ENCODE measurements at regions not wholly inside any gene's neighbourhood (a gene's known extent, or its start where the extent isn't known, plus 50 kb on each side); places are given as distances from the start of the nearest gene placed in this dataset.
"Not testable (repeated sequence)": the region's sequence is repeated elsewhere in the genome, so short reads cannot be mapped to it uniquely, and the experiment has no call there.

DNA sequence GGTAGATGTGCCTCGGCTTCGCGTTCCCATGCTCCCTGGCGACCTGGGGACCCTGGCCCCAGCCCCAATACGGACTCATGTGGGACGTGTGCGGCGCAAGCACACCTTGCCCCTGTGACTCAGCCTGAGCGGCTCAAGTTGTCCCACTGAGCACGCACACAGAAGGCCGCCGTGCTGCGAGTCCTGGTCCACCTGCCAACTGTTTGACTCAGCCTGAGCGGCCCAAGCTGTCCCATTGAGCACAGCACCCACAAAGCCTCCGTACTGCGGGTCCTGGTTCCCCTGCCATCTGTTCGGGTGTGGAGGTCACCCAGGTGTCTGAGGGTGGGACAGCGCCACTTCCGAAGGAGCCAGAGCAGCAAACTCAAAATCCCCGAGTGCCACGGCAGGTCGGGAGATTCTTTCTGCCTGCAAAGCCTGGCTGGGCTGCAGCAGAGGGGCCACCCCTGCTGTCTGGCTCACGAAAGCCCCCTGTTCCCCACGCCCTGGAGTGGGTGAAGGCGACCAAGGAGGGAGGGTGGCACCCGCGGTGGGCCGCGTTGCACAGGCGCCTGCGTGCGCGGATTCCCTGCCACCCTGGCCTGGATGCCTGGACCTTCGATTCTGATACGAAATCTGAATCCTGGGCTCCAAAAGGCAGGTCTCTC is 362.6 kb upstream of the DEFB115 start:
- H3K9me2 ChIP-seq (ENCODE audit: insufficient read depth); H4K20me1 ChIP-seq (replicated peaks; ENCODE audit: insufficient read depth); H3K27ac Mint-ChIP-seq; H3K36me3 ChIP-seq (ENCODE audit: insufficient read depth); H3K79me2 ChIP-seq (replicated peaks; ENCODE audit: insufficient read depth); ATAC-seq; H3K4me1 Mint-ChIP-seq; H3F3A ChIP-seq (replicated peaks; ENCODE audit: low read depth); H3K27ac ChIP-seq (ENCODE audit: low read depth): not testable (repeated sequence)
- H3K4me1 ChIP-seq (ENCODE audit: insufficient read depth): peaks cover 20% of the 10 kb centered on the region
- peak overlapping the region; percentile 94 for H3K4me2 ChIP-seq
- TF ChIP-seq EZH2 (IDR thresholded peaks at IDR 0.05; ENCODE audit: low read depth, unreplicated experiment): peak; percentile 58
- Mint-ChIP-seq H3K27me3 (ENCODE audit: insufficient read depth, low read depth, poor library complexity) (peaks cover 35% of the 10 kb centered on the region), H3K4me3 (peak overlapping the region; percentile 78; the same call in 2 of the 3 replicates), H3K9me3 (peaks cover 65% of the 10 kb centered on the region), H3K36me3 (ENCODE audit: low read depth) (peaks cover 15% of the 10 kb centered on the region)
- peak overlapping the region; percentile 90 for H3K4me3 ChIP-seq
- peak overlapping the region; percentile 38; the same call in 1 of the 2 replicates for H2AFZ ChIP-seq
- H3K27me3 ChIP-seq (ENCODE audit: insufficient read depth): peaks cover 84% of the 10 kb centered on the region
- peak; percentile 16 for DNase-seq (ENCODE audit: low spot score)

DNA sequence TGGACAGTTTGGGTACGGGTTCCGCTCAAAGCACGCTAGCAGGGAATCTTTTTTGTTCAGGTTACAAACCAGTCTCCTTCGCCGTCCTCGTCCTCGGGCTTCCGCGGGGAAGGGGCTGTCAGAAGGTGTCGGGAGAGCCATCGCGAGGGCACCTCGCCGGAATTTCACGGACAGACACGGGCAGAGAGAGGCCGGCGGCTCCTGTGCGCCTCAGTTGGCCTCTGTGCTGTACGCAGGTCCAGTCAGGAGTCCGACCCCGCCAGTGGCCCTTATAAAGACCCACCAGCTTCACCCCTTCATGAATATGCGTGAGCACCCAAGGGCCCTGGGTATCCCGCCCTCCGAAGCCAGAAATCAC is 362.1 kb upstream of the DEFB115 start:
- Histone ChIP-seq H3K4me1 (ENCODE audit: insufficient read depth) (peaks cover 20% of the 10 kb centered on the region), H3K4me3 (peak overlapping the region; percentile 90), H3K27me3 (ENCODE audit: insufficient read depth) (peaks cover 89% of the 10 kb centered on the region), H2AFZ (peak overlapping the region; percentile 38; the same call in 1 of the 2 replicates), H3K4me2 (peak overlapping the region; percentile 94)
- not testable (repeated sequence) for DNase-seq (ENCODE audit: low spot score); H3F3A ChIP-seq (replicated peaks; ENCODE audit: low read depth); H3K36me3 ChIP-seq (ENCODE audit: insufficient read depth); ATAC-seq; H3K27ac Mint-ChIP-seq; H4K20me1 ChIP-seq (replicated peaks; ENCODE audit: insufficient read depth); H3K27ac ChIP-seq (ENCODE audit: low read depth); H3K79me2 ChIP-seq (replicated peaks; ENCODE audit: insufficient read depth); H3K4me1 Mint-ChIP-seq; H3K9me2 ChIP-seq (ENCODE audit: insufficient read depth)
- H3K27me3 Mint-ChIP-seq (ENCODE audit: insufficient read depth, low read depth, poor library complexity): peaks cover 37% of the 10 kb centered on the region
- H3K36me3 Mint-ChIP-seq (ENCODE audit: low read depth): peaks cover 15% of the 10 kb centered on the region
- H3K4me3 Mint-ChIP-seq: peak overlapping the region; percentile 52; the same call in 2 of the 3 replicates
- TF ChIP-seq EZH2 (IDR thresholded peaks at IDR 0.05; ENCODE audit: low read depth, unreplicated experiment): peak; percentile 83
- peaks cover 69% of the 10 kb centered on the region for H3K9me3 Mint-ChIP-seq

GRCh38 chr20:30899370-30900079 is 357.9 kb upstream of the DEFB115 start:
- peak overlapping the region; percentile 66; the same call in 1 of the 2 replicates for H2AFZ ChIP-seq
- peaks cover 24% of the 10 kb centered on the region for H3K27me3 Mint-ChIP-seq (ENCODE audit: insufficient read depth, low read depth, poor library complexity)
- not testable (repeated sequence) for H3F3A ChIP-seq (replicated peaks; ENCODE audit: low read depth); ATAC-seq; H3K36me3 Mint-ChIP-seq (ENCODE audit: low read depth); H4K20me1 ChIP-seq (replicated peaks; ENCODE audit: insufficient read depth); H3K4me1 Mint-ChIP-seq; H3K36me3 ChIP-seq (ENCODE audit: insufficient read depth); H3K79me2 ChIP-seq (replicated peaks; ENCODE audit: insufficient read depth); H3K9me2 ChIP-seq (ENCODE audit: insufficient read depth); H3K27ac Mint-ChIP-seq; H3K27ac ChIP-seq (ENCODE audit: low read depth)
- peak overlapping the region; percentile 85 for H3K4me3 ChIP-seq
- H3K4me1 ChIP-seq (ENCODE audit: insufficient read depth): peaks cover 24% of the 10 kb centered on the region
- H3K9me3 Mint-ChIP-seq: peaks cover 61% of the 10 kb centered on the region
- TF ChIP-seq EZH2 (IDR thresholded peaks at IDR 0.05; ENCODE audit: low read depth, unreplicated experiment): peak; percentile 40
- DNase-seq (ENCODE audit: low spot score): peak; percentile 43
- peak overlapping the region; percentile 69; the same call in 2 of the 3 replicates for H3K4me3 Mint-ChIP-seq
- H3K4me2 ChIP-seq: peak overlapping the region; percentile 95
- H3K27me3 ChIP-seq (ENCODE audit: insufficient read depth): peaks cover 84% of the 10 kb centered on the region

- H2AFZ ChIP-seq; H3F3A ChIP-seq (replicated peaks; ENCODE audit: low read depth); H4K20me1 ChIP-seq (replicated peaks; ENCODE audit: insufficient read depth); H3K4me1 Mint-ChIP-seq; H3K79me2 ChIP-seq (replicated peaks; ENCODE audit: insufficient read depth); H3K36me3 ChIP-seq (ENCODE audit: insufficient read depth); H3K27ac Mint-ChIP-seq; ATAC-seq; H3K9me2 ChIP-seq (ENCODE audit: insufficient read depth); H3K27ac ChIP-seq (ENCODE audit: low read depth): not testable (repeated sequence)
- peaks cover 77% of the 10 kb centered on the region for H3K27me3 ChIP-seq (ENCODE audit: insufficient read depth)
- DNase-seq (ENCODE audit: low spot score): peak; percentile 49
- peak overlapping the region; percentile 85 for H3K4me3 ChIP-seq
- Mint-ChIP-seq H3K36me3 (ENCODE audit: low read depth) (peaks cover 11% of the 10 kb centered on the region), H3K27me3 (ENCODE audit: insufficient read depth, low read depth, poor library complexity) (peaks cover 17% of the 10 kb centered on the region), H3K4me3 (peak overlapping the region; percentile 69; the same call in 2 of the 3 replicates), H3K9me3 (peaks cover 63% of the 10 kb centered on the region)
- TF ChIP-seq EZH2 (IDR thresholded peaks at IDR 0.05; ENCODE audit: low read depth, unreplicated experiment): peak; percentile 12
- peaks cover 24% of the 10 kb centered on the region for H3K4me1 ChIP-seq (ENCODE audit: insufficient read depth)
- H3K4me2 ChIP-seq: peak overlapping the region; percentile 95
These were observed 357.3 kb upstream of the DEFB115 start for GRCh38 chr20:30900080-30900719.

DNA sequence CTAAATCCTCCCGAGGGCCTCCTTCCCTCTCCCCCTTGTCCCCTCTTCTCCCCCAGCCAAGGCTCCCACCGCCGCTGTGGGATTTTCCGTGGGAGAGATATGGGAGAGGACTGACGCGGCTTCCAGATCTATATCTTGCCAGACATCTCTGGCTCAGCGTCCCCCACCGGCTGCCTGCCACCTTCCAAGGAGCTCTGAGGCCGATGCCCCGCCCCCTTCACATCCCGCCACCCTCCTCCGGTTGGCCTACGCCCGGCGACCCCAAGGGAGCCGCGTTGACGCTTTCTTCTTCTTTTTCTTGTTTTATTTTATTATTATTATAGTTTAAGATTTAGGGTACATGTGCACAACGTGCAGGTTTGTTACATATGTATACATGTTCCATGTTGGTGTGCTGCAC is 352.2 kb upstream of the DEFB115 start:
- not testable (repeated sequence) for H3F3A ChIP-seq (replicated peaks; ENCODE audit: low read depth); ATAC-seq; H3K4me3 Mint-ChIP-seq; H3K9me2 ChIP-seq (ENCODE audit: insufficient read depth); H3K4me1 Mint-ChIP-seq; H2AFZ ChIP-seq; H3K79me2 ChIP-seq (replicated peaks; ENCODE audit: insufficient read depth); H4K20me1 ChIP-seq (replicated peaks; ENCODE audit: insufficient read depth); H3K27me3 Mint-ChIP-seq (ENCODE audit: insufficient read depth, low read depth, poor library complexity); H3K36me3 ChIP-seq (ENCODE audit: insufficient read depth); H3K4me3 ChIP-seq; H3K27ac ChIP-seq (ENCODE audit: low read depth); H3K4me2 ChIP-seq; H3K27ac Mint-ChIP-seq
- Histone ChIP-seq H3K4me1 (ENCODE audit: insufficient read depth) (peaks cover 13% of the 10 kb centered on the region; the same call in 1 of the 2 replicates), H3K27me3 (ENCODE audit: insufficient read depth) (peaks cover 45% of the 10 kb centered on the region)
- Mint-ChIP-seq H3K9me3 (peaks cover 78% of the 10 kb centered on the region), H3K36me3 (ENCODE audit: low read depth) (peaks cover 50% of the 10 kb centered on the region)
- DNase-seq (ENCODE audit: low spot score): peak; percentile 41
